ENCODE measurements at regions not wholly inside any gene's neighbourhood (a gene's known extent, or its start where the extent isn't known, plus 50 kb on each side); places are given as distances from the start of the nearest gene placed in this dataset.
"Not testable (repeated sequence)": the region's sequence is repeated elsewhere in the genome, so short reads cannot be mapped to it uniquely, and the experiment has no call there.

DNA sequence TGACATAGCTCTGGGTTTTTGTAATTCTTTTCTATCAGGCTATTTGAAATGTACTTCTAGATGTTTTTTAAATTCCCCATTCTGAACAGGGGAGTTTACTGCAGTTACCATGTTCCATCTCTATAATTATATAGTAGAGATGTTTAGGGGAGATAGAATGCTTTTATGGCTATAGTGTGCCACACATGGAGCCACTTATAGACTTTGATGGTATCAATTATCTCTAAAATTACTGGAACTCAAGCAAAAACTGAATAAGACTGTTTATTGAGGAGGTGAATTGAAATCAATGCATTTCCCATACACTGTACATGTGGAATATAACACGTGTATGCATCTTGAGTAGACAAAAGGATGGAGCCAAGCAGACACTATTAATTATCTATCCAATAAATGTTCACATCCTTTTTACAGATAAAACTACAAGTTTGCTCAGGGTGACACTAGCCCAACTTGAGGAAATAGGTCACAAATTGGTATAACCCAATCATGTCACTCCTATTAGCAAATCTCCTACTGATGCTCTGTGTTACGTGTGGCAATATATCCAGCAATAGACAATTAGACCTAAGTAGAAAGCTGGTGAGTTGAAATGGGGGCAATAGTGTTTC is 1882.6 kb downstream of the PCDH9 start:
- no peak for DNase-seq

DNA sequence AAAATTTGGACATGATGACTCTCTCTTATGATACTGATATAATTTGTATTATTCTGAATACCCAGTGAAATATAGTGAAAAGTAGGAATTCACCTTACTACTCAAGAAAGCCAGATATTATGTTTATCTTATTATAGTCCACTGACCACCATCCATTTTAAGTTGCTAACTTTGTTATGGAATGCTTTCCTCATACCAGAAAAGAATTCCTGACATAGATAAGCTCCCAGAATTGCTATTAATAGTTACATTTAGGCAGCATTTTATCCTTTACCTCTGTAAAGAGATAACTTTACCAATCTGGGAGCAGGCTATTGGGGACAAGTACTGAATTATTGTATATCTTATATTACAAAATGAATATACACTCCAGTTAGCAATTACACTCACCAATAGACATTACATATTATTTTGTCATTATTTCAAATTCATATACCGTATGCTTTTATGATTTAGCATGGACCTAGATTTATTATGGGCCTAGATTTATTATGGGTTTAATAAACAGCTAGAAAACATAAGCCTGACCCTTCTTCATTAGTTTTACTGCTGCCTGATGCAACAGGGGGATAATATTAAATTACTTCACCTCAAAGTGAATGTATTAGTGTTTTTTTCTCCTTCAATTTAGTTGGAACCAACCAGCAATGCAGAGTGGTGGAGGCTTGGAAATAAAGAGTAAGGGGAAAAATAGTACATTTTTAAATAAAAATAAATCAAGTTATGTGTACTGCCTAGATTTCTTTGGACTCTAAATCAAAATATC is 1886.1 kb downstream of the PCDH9 start:
- no peak for DNase-seq

DNA sequence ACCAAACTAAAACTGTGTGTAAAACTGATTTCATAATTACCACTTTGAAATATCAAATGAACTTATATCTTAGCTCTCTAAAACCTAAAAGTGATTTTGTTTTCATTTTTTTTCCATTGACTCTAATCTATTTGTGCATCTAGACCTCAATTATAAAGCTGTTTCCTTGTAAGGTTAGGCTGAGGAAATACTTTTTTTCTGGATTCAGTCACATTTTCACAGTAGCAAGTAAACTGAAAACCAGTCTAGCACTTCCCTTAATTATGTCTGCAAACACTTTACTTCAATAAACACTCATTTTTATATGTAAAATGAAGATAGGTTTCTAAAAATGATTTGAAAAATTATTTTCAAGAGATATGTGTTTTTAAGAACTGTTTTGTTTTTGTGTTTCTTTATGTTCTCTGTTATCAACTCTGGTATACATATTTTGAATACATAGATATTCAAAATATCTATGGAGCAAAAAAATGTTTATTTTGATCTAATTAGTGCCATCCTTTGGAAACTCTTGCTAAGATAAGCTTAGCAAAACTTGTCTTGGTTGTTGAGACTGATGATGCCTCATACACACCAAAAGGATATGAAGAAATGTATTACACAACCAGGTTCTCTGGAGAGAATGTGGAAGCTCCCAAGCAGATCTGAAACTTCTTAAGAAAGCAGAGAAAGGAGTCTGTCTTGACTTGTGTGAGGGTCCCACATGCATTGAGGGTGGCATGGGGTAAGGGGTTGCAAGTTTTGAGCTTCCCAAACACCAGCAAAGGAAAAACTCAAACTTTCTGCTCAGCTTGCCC is 1887.4 kb downstream of the PCDH9 start:
- no peak for DNase-seq

DNA sequence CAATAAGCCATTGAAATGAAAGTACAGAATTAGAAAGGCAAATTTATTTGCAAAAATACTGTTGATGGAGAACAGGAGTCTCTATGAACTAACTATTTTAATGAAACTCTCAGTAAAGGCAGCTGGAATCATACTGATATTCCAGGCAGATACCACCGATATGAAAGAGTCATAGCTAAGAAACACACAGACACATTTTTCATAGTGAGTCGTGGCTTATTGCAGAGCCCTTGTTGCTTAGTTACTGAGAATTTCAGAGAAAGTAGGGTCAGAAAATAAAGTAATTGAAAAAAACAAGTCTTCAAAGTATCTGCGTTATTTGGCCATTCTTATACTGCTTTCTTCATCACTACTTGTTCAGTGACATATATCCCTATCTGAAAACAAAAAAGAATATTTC is 1890.9 kb downstream of the PCDH9 start:
- no peak for DNase-seq

DNA sequence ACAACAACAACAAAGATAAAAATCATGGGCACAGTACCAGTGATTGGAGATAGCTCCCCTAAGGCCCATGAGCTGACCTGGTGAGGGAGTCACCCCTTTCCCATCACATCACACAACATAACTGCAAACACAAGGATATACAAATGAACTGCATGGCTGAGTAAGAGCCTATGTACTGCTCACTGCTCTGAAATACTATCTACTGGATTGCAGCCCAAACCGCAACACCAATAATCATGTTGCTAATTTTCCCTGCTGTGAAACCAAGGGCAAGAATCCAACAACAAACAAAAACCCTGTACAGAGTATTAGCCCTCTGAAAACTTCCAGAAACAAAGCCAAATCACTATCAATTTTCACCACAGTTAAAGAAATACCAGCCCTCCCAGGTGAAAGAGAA is 1893.2 kb downstream of the PCDH9 start:
- DNase-seq = no peak

DNA sequence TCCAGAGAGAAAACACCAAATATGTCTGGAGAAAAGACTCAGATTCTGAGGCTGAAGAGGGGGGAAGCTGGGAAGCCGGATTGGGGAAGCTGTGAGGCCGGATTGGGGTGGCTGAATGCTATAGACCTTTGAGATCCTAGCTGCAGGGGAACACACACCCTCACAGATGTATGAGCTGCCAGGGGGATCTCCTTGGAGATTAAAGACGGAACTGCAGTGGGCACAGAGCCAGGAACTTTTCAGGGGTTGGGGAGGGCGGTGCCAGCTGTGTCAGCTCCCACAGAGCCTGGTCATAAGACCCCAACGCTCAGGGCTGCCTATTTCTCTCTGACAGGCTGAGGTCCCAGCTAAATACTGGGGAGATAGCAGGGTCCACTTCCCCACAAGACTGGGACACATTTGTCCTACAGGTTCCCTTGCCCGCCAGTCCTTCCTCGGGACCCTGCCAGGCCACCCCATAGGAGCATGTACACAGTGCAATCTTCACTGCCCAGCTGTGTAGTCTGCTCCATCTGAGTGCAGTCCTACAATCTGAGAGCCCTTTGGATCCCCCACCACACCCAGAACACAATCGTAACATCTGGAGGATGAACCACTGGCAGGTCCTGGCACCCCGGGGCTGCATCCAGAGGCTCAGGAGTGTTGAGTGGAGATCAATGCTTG is 1893.9 kb downstream of the PCDH9 start:
- DNase-seq = no peak

DNA sequence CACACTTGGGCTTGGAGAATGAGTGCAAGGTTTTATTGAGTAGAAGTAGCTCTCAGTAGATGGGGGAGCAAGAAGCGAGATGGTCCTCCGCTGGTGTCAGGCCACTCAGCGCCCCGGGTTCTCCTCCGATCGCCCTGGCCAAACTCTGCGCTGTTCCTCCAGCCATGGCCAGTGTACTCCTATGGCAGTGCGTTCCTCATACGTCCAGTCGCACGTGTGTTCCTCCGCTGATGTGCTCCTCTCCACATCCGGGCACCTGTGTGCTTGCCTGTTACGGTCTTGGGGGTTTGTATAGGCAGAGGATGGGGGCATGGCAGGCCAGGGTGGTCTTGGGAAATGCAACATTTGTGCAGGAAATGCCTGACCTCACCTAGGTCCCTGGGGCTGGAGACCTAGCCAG is 1899.4 kb downstream of the PCDH9 start:
- no peak for DNase-seq

DNA sequence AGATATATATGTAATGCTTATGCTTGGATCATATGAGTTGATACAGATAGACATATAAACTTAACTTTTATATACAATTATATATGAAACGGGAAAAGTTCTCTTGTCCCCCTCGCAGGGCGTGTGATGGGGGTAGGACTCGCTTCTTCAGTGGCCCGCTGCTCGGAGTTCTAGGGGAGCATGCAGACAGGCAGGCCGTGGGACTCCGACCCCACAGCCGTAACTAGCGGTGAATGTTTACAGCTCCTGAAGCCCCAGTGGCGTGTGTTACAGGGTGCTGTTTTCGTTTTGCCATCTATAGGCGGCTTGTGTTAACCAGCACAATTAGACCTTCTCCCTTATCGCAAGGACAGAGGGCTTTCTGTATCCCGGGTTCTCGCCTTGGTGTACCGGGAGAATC is 1899.8 kb downstream of the PCDH9 start:
- DNase-seq = no peak

DNA sequence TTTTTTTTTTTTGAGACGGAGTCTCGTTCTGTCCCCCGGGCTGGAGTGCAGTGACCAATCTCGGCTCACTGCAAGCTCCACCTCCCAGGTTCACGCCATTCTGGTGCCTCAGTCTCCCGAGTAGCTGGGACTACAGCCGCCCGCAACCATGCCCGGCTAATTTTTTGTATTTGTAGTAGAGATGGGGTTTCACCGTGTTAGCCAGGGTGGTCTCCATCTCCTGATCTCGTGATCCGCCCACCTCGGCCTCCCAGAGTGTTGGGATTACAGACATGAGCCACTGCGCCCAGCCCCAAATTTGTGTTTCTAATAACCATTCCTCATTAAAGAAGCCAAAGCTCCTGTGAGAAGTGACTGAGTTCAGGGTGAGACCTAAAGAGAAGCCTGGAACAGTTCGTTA is 1906.9 kb downstream of the PCDH9 start:
- DNase-seq = not testable (repeated sequence)

DNA sequence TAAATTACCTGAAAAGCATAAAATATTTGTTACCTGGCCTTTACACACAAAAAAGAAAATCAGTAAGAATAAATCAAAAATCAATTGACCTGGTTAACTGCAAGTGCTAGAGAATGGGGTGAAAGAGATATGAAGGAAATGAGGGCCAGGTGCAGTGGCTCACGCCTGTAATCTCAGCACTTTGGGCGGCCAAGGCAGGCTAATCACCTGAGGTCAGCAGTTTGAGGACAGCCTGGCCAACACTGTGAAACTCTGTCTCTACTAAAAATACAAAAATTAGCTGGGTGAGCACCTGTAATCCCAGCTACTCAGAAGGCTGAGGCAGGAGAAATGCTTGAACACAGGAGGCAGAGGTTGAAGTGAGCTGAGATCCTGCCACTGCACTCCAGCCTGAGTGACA is 1908.7 kb downstream of the PCDH9 start:
- not testable (repeated sequence) for DNase-seq

DNA sequence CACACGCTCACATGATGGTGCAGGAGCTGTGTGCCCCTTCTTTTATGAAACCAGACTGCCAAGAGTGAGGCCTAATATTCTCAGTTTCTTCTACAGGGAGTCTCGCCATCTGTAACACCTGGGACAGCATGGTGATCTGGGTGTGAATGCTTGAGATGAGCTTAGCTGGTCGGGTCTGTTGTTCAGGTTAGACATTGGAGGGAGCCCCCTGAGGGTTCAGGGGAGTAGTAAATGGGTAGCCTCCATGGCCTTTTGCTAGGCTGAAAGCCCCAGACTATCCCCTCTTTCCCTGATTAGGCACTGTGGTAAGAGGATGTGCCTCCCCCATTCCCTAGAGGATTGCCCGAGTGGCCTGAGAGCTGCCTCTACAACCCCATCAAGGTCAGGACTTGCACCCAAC is 1916.1 kb downstream of the PCDH9 start:
- DNase-seq = no peak

DNA sequence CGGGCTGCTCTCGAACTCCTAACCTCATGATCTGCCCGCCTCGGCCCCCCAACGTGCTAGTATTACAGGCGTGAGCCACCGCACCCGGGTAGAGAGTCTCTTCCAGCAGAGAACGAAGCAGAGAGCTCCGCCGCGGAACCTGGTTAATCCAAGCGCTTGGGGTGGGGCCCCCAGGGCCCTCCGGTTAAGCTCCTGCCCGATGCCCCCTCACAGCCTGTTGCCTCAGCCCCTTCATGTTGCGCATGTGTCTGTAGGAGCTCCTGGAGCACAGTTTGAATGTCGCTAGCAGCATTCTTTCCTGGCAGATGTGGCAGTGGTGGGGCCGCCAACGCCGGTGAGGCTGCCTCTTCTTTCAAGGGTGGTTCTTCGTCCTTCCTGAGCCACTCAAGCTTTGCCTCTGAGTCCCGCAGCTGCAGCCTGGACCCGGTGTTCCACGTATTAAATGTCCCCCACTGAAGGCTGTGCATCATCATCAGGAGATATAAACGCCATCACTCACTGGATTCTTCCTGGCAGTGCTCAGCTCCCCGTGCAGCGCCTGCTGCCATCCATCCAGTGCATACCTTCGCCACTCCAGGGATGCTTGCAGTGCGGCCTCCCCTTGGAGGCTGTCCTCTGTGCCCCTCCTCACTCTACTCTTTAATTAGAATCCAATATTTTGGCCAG is 1919.3 kb downstream of the PCDH9 start:
- DNase-seq = no peak

DNA sequence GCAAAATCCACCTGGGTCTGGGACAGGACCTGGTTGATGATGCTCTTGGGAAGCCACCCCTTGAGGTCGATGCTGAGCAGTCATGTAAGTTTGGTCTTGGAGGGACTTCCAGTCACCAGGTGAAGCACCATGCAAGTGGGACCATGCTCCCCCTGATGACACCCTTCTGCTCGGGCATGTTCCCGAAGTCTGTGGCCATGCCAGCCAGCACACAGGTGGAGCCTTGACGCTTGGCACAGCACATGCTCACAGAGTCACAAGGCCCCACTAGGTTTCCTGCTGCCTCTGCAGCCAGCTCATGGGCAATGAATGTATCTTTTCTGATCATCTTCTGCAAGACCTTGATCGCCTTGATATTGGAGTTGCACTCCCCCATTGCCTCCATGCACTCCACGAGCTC is 1920.2 kb downstream of the PCDH9 start:
- no peak for DNase-seq

DNA sequence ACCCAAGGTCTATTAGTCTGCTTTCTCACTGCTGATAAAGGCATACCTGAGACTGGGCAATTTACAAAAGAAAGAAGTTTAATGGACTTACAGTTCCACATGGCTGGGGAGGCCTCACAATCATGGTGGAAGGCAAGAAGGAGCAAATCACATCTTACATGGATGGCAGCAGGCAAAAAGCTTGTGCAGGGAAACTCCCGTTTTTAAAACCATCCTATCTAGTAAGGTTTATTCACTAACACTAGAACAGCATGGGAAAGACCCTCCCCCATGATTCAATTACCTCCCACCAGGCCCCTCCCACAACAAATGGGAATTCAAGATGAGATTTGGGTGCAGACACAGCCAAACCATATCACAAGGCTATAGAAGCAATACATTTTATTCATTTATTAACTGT is 1921.4 kb downstream of the PCDH9 start:
- not testable (repeated sequence) for DNase-seq

DNA sequence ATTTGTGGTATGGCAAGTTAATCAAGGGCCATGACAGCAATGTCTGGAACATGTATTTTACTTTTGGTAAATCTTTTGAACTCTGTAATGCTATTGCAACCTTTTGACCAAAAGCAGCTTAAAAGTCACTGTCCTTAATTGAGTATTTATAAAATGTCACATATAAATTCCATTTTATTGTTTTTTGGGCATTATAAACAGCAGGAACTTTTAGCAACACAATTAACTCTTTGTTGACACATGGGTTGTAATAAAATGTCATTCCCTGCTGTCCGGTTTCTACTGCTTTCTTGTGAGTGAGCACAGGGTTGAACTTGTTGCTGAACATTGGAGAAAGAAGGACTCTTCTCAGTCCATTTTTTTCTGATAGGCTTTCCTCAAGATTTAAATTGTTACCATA is 1923.1 kb downstream of the PCDH9 start:
- no peak for DNase-seq

DNA sequence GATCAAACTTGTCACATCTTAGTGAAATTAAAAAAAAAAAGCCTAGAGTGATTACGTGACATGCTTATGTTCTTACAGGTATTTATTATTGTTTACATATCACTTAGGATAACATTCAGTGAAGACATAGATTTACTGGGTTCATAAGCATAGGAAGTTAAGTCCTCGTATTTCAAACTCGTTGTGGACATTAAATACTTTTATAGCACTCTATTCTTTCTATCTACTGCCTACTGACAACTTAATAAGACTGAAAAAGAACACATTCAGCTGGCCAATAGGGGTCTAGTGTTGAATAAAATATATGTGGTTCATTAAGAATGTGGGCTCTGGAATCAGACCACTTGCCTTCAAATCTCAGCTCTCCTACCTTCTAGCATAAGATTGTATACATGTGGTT is 1927.4 kb downstream of the PCDH9 start:
- no peak for DNase-seq

DNA sequence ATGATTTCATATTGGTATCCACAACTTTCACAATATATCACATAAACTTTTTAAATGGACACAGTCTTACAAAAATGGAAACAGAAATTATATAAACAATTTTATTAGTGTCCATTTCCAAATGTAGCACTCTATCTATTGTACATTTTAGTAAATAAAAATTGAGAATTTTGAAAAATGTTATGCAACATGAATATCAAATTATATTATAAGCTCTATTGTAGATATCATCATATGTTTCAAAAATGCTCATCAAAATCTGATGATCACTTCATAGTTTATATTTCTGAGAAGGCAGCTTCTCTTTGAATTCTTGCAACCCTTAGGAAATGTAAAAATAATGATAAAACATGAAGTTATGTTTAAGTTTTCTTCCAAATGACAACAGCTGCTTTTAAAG is 1928.6 kb downstream of the PCDH9 start:
- DNase-seq = no peak

DNA sequence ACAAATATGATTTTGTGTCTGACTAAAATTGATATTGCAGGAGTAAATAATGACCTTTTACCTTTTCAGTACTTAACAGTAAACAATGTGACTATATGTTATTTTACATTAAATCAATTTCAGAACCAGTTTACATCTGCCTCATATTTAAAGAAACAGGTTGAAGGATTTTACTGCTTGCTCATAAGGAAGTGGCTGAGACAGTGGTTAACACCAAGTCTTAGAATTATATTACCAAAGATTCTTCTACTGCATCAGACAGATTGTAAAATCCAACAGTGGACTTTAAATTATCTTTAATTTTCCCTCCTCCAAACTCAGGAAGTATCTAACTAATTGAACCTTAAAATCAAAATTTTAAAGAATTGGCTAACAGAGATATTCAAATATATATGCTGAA is 1929.9 kb downstream of the PCDH9 start:
- DNase-seq = no peak

DNA sequence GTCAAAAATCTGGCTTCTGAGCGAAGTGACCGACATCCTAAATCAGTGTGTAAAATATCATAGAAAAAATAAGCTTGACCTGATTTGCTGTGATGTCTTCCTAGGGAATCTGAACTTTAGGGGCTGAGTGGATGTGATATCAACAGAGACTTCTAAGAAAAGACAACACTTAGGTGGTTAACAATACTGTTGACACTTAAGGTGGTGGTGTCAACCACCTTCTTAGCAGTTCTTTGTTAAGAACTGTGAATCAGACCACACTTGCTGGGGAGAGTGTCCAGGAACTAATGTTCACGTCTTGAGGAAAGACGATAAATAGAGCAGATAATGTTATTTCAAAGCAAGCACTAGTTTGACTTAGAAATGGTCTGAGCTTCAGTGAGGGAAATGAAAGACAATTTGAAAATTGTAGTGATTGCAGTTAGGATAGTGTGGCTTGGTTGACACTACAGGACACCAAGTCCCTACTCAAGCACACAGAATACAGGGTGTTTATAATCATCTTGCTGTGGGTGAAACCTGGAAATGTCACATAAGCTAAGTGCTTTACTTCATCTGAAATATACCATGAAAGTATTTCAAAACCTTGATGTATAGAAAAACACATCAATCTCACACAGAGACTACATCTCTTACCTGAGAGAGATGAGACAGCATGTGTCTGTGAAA is 1936.5 kb downstream of the PCDH9 start:
- DNase-seq = no peak

DNA sequence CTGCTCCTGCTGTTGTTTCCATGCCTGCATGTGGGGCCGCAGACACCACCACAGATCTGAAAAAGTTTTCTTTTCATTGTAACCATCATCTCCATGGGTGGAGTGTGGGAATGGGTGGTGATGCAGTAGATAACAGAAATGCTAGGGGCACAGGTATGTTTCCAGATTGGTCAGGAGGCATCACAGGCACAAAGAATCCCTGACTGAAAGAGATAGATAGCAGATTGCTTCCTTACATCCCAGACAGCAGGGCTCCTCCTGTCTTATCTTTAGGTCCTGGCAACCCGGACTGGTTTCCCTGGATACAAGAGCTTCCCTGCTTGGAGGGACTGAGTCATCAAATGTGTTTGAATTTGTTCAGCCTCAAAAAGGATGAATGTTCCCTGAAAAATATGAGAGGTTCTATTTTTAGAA is 1937.6 kb downstream of the PCDH9 start:
- peak; percentile 9 for DNase-seq

DNA sequence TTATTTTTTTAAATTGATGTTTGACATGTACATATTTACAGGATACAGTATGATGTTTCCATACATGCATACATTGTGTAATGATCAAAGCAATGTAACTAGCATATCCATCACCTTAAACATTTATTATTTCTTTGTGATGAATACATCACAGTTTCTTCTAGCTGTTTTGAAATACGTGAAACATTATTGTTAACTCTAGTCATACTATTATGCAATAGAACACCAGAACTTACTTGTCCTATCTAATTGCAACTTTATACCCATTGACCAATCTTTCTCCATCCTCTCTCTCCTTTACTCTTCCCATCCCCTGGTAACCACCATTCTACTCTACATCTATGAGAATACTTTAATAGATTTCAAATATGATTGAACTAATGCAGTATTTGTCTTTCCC is 1942.7 kb downstream of the PCDH9 start:
- DNase-seq = no peak

Measured in hindlimb muscle (tissue), 1 donor.